SK-N-SH treated with all-trans-retinoic acid at 6 μM for 48 hours (cell line): ENCODE measurements at regions not wholly inside any gene's neighbourhood (a gene's known extent, or its start where the extent isn't known, plus 50 kb on each side); places are given as distances from the start of the nearest gene placed in this dataset.

ENCODE experiments used
- GLIS3 ChIP-seq: fragments of 250-450 bp; sonication (Bioruptor Pico); IDR thresholded peaks from 2 replicates; pipeline ENCODE4 v1.5.0; 2020; ENCODE audit warnings: mild to moderate bottlenecking, moderate library complexity
- PPARA ChIP-seq: fragments of 250-450 bp; sonication (Bioruptor Pico); IDR thresholded peaks from 2 replicates; pipeline ENCODE4 v1.5.0; 2020; ENCODE audit warnings: mild to moderate bottlenecking, borderline replicate concordance
- TCF4 ChIP-seq: fragments of 250-450 bp; sonication (Bioruptor Pico); IDR thresholded peaks from 2 replicates; pipeline ENCODE4 v1.8.0; 2021; ENCODE audit warnings: mild to moderate bottlenecking, moderate library complexity, borderline replicate concordance
- ZFP3 ChIP-seq: fragments of 250-450 bp; sonication (Bioruptor Pico); IDR thresholded peaks from 2 replicates; pipeline ENCODE4 v1.5.0; 2020; ENCODE audit warnings: mild to moderate bottlenecking, moderate library complexity
- ZNF70 ChIP-seq: fragments of 450-650 bp; formaldehyde crosslinking; IDR thresholded peaks from 2 replicates; pipeline ENCODE4 v1.5.0; 2020; ENCODE audit warnings: mild to moderate bottlenecking, moderate library complexity
- TF ChIP-seq, protein P1 (sequence below): fragments of 250-450 bp; sonication (Bioruptor Pico); IDR thresholded peaks from 2 replicates; pipeline ENCODE4 v1.8.0; 2021; ENCODE audit warnings: low read depth, mild to moderate bottlenecking, moderate library complexity, borderline replicate concordance

DNA sequence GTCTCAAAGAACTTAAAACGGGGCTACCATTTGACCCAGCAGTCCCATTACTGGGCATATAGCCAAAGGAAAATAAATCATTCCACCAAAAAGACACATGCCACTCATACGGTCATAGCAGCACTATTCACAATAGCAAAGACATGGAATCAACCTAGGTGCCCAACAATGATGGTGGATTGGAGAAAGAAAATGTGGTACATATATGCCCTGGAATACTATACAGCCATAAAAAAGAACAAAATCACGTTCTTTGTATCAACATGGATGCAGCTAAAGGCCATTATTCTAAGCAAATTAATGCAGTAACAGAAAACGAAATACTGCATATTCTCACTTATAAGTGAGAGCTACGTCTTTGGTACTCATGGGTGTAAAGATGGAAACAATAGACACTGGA, 138.1 kb upstream of the NEIL3 start:
- TF ChIP-seq TCF4 (CRISPR knock-in tag) = no peak
- TF ChIP-seq ZFP3 (CRISPR knock-in tag) = no peak
- TF ChIP-seq, protein P1, sequence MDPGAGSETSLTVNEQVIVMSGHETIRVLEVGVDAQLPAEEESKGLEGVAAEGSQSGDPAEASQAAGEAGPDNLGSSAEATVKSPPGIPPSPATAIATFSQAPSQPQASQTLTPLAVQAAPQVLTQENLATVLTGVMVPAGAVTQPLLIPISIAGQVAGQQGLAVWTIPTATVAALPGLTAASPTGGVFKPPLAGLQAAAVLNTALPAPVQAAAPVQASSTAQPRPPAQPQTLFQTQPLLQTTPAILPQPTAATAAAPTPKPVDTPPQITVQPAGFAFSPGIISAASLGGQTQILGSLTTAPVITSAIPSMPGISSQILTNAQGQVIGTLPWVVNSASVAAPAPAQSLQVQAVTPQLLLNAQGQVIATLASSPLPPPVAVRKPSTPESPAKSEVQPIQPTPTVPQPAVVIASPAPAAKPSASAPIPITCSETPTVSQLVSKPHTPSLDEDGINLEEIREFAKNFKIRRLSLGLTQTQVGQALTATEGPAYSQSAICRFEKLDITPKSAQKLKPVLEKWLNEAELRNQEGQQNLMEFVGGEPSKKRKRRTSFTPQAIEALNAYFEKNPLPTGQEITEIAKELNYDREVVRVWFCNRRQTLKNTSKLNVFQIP (CRISPR knock-in tag) = no peak
- TF ChIP-seq GLIS3 = no peak
- no peak for TF ChIP-seq PPARA
- no peak for TF ChIP-seq ZNF70 (CRISPR knock-in tag)
